VCaP (cell line): ENCODE measurements at regions not wholly inside any gene's neighbourhood (a gene's known extent, or its start where the extent isn't known, plus 50 kb on each side); places are given as distances from the start of the nearest gene placed in this dataset.

Experiments used
- H3K27ac ChIP-seq: fragments of 450-650 bp; 2 replicates; pipeline ENCODE4 v1.5.1; 2017
- CTCF ChIP-seq: fragments of 450-650 bp; conservative IDR thresholded peaks from 2 replicates; pipeline ENCODE4 v1.5.1; 2017; ENCODE audit warnings: mild to moderate bottlenecking, moderate library complexity

DNA sequence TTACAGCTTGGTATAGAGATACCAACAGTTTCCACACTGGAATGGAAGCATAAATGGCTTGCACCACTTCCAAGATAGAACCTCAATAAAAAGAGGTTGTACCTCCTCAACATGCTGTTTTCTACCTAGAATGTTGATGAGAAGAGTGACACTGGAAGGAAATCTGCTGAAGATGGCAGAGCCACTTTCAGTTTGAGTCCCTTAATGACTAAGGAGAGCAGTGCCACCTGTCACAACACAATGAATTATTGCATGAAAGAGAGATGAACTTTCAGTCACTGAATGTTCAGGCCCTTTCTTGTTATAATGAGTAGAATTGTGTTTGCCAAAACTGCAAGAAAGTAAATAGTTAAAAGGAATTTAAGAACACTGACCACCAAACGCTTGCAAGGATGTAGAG, 958.5 kb downstream of the DTWD2 start:
- no peak for TF ChIP-seq CTCF

GRCh38 chr5:118022062-118022461, 966.3 kb downstream of the DTWD2 start:
- peak overlapping the region; percentile 43 for H3K27ac ChIP-seq
- TF ChIP-seq CTCF, result no peak

More for the DNA sequence above, 958.5 kb downstream of the DTWD2 start:
- no peak overlapping the region for H3K27ac ChIP-seq

DNA sequence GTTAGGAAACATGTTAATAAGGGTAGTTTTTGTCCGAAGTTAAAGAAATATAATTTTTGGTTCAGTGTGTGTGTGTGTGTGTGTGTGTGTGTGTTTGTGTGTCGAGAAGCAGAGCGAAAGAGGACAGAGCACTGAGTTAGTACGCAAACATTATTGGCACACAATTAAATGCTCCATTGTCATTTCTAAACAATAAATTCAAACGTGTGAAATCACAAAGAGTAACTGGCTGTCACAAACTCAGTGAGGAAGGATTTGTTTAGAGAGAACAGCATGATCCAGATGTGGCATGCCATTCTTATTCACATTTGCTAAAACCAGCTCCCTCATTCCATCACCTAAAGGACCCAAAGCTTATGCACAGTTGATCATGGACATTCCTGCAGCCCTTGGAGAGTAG, 970.8 kb downstream of the DTWD2 start:
- TF ChIP-seq CTCF, result no peak

DNA sequence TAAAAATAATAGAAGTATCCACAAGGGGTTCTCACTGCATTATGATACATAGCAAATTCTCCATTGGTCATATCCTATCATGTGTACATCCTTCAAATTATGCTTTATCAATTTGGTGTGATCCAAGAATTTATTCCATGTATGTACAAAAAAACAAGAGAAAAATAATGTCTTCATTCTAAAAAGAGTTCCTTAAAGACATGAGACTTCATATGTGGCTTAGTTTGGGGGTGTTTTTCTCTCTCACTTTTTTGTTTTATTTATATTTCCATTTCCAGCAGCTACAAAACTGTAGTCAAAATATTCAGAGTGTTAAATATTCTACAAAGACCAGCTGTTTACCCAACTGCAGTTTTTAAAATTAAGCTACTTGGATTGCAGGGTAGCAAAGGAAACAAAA, 972.0 kb downstream of the DTWD2 start:
- no peak for TF ChIP-seq CTCF

More for the DNA sequence above, 970.8 kb downstream of the DTWD2 start:
- no peak overlapping the region for H3K27ac ChIP-seq

GRCh38 chr5:118015511-118015910, 972.8 kb downstream of the DTWD2 start:
- no peak overlapping the region for H3K27ac ChIP-seq
- no peak for TF ChIP-seq CTCF

More for the DNA sequence above, 972.0 kb downstream of the DTWD2 start:
- H3K27ac ChIP-seq, result no peak overlapping the region

DNA sequence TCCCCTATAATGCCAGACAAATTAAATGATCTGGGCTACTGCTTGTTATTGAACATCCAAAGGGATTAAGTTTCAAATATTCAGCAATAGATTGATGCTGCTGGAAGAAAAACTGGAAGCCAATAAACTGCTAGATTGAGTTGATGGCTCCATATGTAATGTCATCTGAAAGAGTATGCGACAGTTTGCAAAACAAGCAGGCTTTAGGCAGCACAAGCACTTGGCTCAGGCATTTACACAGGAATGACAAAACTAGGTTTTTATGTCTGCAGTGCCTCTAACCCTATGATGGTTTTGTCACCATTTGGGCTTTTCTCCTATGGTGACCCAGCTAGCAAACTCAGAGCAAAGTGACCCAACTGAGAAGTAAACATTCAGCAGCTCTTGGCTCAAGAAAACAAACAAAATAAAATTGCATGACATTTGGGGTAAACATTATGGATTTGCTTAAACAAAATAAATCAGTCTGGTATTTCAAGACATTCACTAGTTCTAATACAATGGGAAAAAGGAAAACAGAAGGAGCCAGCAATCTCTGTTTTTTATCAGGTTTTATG, 978.5 kb downstream of the DTWD2 start:
- TF ChIP-seq CTCF, result no peak
- H3K27ac ChIP-seq, result peak overlapping the region; percentile 12; the same call in 1 of the 2 replicates

GRCh38 chr5:118008779-118009178, 979.6 kb downstream of the DTWD2 start:
- no peak for TF ChIP-seq CTCF
- H3K27ac ChIP-seq, result peak overlapping the region; percentile 49

- TF ChIP-seq CTCF, result no peak
- no peak overlapping the region for H3K27ac ChIP-seq
These were observed 981.1 kb downstream of the DTWD2 start for GRCh38 chr5:118007262-118007661.
